ENCODE measurements at regions not wholly inside any gene's neighbourhood (a gene's known extent, or its start where the extent isn't known, plus 50 kb on each side); places are given as distances from the start of the nearest gene placed in this dataset.

GRCh38 chr4:29199025-29199424 lies 1521.1 kb upstream of the PCDH7 start:
- TF ChIP-seq CTCF (IDR thresholded peaks at IDR 0.05) = no peak
- TF ChIP-seq POLR2A (IDR thresholded peaks at IDR 0.05) = no peak
- TF ChIP-seq POLR2AphosphoS5 (IDR thresholded peaks at IDR 0.05) = no peak
- TF ChIP-seq EP300 (IDR thresholded peaks at IDR 0.05) = no peak
